ENCODE measurements at regions not wholly inside any gene's neighbourhood (a gene's known extent, or its start where the extent isn't known, plus 50 kb on each side); places are given as distances from the start of the nearest gene placed in this dataset.

DNA sequence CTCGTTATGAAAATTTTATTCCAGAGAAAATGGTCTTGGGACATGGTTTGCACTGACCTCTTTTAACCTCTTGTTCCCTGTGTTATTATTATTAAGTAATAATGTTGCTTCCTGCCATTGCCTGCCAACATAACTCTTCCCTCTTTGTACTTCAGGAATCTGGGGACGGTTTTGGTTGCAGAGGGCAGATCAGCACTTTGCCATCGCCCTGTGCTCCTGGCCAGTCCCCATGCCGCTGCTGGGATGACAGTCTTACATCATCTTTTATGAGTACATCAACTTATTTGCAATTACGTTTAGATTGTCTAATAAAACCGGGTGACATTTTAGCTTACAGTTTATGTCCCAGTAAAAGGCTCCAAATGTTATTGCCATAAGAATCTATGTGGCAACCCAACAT lies 157.2 kb downstream of the CDH26 start:
- Histone ChIP-seq H3K27me3 (ENCODE audit: insufficient read depth, poor library complexity, severe bottlenecking) (no peaks in the 10 kb centered on the region), H3K4me3 (replicated peaks; ENCODE audit: insufficient read depth, low read length) (no peak overlapping the region), H3K27ac (replicated peaks) (no peak overlapping the region)
- DNase-seq (ENCODE audit: low read depth in 1 of 2, low spot score in 1 of 2), result no peak
- TF ChIP-seq, protein P1, sequence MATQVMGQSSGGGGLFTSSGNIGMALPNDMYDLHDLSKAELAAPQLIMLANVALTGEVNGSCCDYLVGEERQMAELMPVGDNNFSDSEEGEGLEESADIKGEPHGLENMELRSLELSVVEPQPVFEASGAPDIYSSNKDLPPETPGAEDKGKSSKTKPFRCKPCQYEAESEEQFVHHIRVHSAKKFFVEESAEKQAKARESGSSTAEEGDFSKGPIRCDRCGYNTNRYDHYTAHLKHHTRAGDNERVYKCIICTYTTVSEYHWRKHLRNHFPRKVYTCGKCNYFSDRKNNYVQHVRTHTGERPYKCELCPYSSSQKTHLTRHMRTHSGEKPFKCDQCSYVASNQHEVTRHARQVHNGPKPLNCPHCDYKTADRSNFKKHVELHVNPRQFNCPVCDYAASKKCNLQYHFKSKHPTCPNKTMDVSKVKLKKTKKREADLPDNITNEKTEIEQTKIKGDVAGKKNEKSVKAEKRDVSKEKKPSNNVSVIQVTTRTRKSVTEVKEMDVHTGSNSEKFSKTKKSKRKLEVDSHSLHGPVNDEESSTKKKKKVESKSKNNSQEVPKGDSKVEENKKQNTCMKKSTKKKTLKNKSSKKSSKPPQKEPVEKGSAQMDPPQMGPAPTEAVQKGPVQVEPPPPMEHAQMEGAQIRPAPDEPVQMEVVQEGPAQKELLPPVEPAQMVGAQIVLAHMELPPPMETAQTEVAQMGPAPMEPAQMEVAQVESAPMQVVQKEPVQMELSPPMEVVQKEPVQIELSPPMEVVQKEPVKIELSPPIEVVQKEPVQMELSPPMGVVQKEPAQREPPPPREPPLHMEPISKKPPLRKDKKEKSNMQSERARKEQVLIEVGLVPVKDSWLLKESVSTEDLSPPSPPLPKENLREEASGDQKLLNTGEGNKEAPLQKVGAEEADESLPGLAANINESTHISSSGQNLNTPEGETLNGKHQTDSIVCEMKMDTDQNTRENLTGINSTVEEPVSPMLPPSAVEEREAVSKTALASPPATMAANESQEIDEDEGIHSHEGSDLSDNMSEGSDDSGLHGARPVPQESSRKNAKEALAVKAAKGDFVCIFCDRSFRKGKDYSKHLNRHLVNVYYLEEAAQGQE (IDR thresholded peaks at IDR 0.05; ENCODE audit: insufficient replicate concordance, low read depth), result no peak
- TF ChIP-seq GABPA (IDR thresholded peaks at IDR 0.05; ENCODE audit: low read depth) (no peak), SPI1 (IDR thresholded peaks at IDR 0.05; ENCODE audit: borderline replicate concordance, low read depth) (no peak), POLR2AphosphoS5 (IDR thresholded peaks at IDR 0.05; ENCODE audit: low read depth) (no peak), CTCF (IDR thresholded peaks at IDR 0.05; ENCODE audit: insufficient read depth, low read length) (no peak)

GRCh38 chr20:60116128-60116909 lies 158.1 kb downstream of the CDH26 start:
- Histone ChIP-seq H3K4me3 (replicated peaks; ENCODE audit: insufficient read depth, low read length) (peak overlapping the region; percentile 14), H3K27ac (replicated peaks) (peak overlapping the region; percentile 45), H3K27me3 (ENCODE audit: insufficient read depth, poor library complexity, severe bottlenecking) (no peaks in the 10 kb centered on the region)
- no peak for DNase-seq (ENCODE audit: low read depth in 1 of 2, low spot score in 1 of 2)
- TF ChIP-seq SPI1 (IDR thresholded peaks at IDR 0.05; ENCODE audit: borderline replicate concordance, low read depth), result no peak

DNA sequence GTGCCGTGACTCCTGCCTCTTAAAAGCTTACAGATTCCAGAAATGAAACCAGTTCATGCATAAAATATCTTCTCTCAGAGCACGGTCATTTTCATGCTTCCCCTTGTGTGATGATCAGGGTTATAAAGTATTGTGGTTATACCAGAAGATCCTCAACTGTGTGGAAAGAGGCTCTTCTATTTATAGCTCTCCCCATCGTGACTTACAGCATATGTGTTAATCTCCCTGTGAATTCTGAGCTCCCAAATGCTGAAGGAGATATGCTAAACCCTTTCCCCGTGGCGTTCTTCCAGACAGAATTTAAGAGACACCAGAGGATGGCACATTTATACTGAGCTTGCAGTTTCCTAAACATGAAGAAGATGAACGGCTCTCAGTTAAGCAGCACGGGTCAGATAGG lies 158.8 kb downstream of the CDH26 start:
- DNase-seq (ENCODE audit: low read depth in 1 of 2, low spot score in 1 of 2), result peak in 1 of 2 experiments; percentile 66
- H3K27me3 ChIP-seq (ENCODE audit: insufficient read depth, poor library complexity, severe bottlenecking), result no peaks in the 10 kb centered on the region
- TF ChIP-seq SPI1 (IDR thresholded peaks at IDR 0.05; ENCODE audit: borderline replicate concordance, low read depth) (no peak), POLR2AphosphoS5 (IDR thresholded peaks at IDR 0.05; ENCODE audit: low read depth) (no peak)
- peak overlapping the region; percentile 14 for H3K4me3 ChIP-seq (replicated peaks; ENCODE audit: insufficient read depth, low read length)
- peak overlapping the region; percentile 45 for H3K27ac ChIP-seq (replicated peaks)

- H3K4me3 ChIP-seq (replicated peaks; ENCODE audit: insufficient read depth, low read length), result no peak overlapping the region
- DNase-seq (ENCODE audit: low read depth in 1 of 2, low spot score in 1 of 2), result no peak
- TF ChIP-seq SPI1 (IDR thresholded peaks at IDR 0.05; ENCODE audit: borderline replicate concordance, low read depth) (no peak), POLR2AphosphoS5 (IDR thresholded peaks at IDR 0.05; ENCODE audit: low read depth) (no peak), GABPA (IDR thresholded peaks at IDR 0.05; ENCODE audit: low read depth) (no peak)
- H3K27ac ChIP-seq (replicated peaks), result no peak overlapping the region
- no peaks in the 10 kb centered on the region for H3K27me3 ChIP-seq (ENCODE audit: insufficient read depth, poor library complexity, severe bottlenecking)
Observed at GRCh38 chr20:60121903-60122302, 163.7 kb downstream of the CDH26 start.

GRCh38 chr20:60122671-60123070 lies 164.4 kb downstream of the CDH26 start:
- DNase-seq (ENCODE audit: low read depth in 1 of 2, low spot score in 1 of 2), result no peak
- H3K27me3 ChIP-seq (ENCODE audit: insufficient read depth, poor library complexity, severe bottlenecking), result no peaks in the 10 kb centered on the region
- no peak overlapping the region for H3K27ac ChIP-seq (replicated peaks)
- TF ChIP-seq GABPA (IDR thresholded peaks at IDR 0.05; ENCODE audit: low read depth) (no peak), POLR2AphosphoS5 (IDR thresholded peaks at IDR 0.05; ENCODE audit: low read depth) (no peak), CTCF (IDR thresholded peaks at IDR 0.05; ENCODE audit: insufficient read depth, low read length) (no peak), SPI1 (IDR thresholded peaks at IDR 0.05; ENCODE audit: borderline replicate concordance, low read depth) (no peak)
- TF ChIP-seq, protein P1 (IDR thresholded peaks at IDR 0.05; ENCODE audit: insufficient replicate concordance, low read depth), result no peak
- no peak overlapping the region for H3K4me3 ChIP-seq (replicated peaks; ENCODE audit: insufficient read depth, low read length)

All from HL-60 (cell line).